ENCODE measurements at regions not wholly inside any gene's neighbourhood (a gene's known extent, or its start where the extent isn't known, plus 50 kb on each side); places are given as distances from the start of the nearest gene placed in this dataset.
"Not testable (repeated sequence)": the region's sequence is repeated elsewhere in the genome, so short reads cannot be mapped to it uniquely, and the experiment has no call there.

DNA sequence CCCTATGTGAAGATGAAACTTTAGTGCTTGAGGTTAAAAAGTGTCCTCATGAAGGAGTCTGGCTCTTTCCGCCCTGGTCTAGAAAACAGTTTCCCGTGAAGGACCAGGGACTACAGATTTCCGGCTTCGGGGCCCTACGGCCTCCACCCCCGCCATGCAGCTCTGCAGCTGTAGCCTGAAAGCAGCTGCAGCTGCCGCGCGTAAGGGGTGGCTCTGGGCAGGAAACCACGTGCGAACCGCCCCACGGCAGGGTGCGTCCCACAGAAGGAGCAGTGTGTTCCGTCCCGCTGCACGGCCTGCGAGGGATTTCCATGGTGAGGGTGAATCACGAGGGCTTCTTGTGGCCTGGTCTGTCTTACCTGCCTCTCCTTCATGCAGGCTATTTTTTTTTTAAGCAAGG, 117.0 kb downstream of the ERMARD start:
- peak in 4 of 6 experiments; percentile 7 to 42 (median 27) for DNase-seq

DNA sequence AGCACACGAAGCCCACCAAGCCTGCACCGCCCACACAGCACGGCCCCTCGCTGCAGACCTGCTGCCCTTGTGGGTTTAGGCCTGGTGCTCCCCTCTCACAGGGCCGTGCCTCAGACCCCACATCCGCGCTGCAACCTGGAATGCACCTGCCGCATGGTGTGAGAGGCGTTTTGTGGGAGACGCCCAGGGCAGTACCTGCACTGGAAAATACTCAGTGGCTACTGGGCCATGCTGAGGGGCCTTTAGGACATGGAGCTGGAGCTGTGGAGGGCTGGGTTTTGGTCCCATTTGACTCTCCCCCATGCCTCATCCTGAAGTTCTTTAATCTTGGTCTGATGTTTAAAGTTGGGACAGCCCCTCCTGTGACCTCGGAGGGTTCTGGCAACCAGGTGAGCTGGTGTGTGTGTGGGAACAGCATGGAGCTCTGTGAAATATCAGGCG, 116.3 kb downstream of the ERMARD start:
- no peak for DNase-seq

DNA sequence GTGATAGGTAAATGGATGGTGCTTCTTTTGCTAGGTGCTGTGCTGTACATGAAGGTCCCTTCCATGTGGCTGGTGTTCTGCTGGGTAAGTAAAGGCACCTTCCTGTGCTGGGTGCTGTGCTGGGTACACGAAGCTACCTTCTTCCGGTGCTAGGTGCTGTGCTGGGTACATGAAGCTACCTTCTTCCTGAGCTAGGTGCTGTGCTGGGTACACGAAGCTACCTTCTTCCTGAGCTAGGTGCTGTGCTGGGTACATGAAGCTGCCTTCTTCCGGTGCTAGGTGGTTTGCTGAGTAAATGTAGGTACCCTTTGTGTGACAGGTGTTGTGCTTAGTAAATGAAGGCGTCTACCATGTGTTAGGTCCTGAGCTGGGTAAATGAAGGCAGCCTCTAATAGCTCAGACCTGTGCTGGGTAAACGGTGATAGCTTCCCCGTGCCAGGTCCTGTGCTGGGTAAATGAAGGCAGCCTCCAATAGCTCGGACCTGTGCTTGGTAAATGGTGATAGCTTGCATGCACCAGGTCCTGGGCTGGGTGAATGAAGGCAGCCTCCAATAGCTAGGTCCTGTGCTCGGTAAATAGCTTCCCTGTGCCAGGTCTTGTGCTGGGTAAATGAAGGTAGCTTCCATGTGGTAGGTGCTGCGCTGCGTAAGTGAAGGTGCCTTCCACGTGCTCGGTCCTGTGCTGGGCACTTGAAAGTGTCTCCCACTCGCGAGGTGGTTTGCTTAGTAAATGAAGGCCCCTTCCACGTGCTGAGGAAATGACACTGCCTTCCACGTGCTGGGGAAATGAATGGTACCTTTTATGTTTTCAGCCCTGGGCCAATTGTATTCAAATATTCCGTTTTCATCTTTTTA, 115.5 kb downstream of the ERMARD start:
- no peak for DNase-seq

DNA sequence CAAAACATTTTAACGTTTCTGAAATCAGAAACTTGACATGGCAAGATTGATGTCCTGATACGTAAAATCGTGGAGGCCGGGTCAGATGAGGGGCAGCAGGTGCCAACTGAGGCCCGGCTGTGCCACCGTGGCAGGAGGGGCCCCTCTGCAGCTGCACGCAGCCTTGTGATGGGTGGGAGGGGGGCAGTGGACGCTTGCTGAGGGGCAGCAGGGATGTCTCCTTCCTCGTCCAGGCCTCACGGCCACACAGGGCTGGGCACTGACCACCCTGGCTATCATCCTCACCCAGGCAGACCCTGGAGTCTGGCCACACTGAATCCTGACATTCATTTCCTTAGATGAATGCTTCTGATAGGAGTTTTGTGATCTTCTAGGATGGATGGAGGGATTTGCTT, 114.7 kb downstream of the ERMARD start:
- no peak for DNase-seq

DNA sequence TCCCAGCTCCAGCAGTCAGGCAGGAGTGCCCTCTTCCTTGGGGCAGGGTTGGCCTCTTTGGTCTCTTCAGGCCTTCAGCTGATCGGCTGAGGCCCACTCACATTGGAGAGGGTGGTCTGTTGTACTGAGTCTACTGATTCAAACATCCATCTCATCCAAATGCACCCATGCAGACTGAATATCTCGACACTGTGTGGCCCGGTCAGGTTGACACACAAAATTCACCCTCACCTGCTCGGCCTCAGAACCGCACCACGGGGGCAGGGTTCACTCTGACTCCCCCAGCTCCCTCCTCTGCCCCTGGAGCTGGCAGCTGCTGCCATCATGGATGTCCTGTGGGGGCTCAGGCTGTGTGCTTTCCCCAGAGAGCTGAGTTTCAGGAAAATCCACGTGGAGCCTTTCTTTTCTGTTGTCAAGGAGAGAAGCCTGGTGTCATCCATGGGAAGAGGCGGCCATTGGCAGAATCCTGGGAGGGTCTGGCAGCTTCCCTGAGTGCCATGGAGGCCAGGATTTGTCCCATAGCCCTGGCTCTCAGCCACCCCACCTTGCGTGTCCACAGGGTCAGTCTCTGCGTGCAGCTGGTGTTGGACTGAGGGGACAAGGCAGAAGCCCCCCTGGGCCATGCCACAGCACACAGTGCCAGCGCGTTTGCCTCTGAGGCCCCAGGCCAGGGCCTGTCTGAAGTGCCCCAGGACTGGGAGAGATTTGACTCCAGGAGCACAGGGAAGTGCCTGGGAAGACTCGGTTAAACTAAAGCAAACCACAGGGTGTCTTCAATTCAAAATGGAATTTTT, 114.1 kb downstream of the ERMARD start:
- no peak for DNase-seq

DNA sequence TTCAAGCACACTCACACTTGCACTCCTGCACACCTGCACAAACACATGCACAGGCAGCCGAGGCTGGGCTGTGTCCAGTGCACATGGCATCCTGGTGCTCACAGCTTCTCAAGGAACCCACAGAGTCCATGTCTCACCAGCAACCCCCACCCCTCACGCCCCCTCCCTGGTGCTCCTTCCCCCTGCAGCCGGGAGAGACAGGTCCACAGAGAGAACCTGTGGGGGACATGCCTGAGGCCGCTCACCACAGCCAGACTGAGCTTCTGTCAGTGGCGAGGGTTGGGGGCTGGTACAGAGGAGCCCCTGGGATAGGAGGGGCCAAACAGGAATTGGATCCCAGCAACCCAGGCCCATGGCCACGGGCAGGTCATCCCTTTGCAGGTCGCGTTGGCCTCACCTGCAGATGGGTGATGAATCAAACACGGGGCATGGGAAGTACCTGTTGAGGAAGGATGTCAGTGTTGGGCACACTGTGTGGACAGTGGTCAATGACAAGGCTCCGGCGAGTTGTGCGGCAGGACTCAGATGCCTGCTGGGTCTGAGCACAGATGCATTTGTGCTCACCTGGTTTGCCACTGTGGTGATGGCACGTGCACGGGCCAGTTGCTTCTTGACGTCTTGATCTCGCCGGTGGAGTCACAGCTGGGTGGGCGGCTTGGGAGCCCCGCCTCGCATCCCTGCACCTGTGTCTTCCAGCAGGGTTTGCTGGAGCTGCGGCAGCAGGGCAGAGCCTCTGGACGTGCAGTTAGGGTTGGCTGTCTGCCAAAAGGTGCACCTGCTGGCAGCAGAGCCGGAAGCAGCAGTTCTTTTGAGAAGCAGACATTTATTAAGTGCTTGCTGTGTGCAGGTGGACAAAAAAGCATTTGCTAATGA, 113.0 kb downstream of the ERMARD start:
- DNase-seq: peak in 2 of 6 experiments; percentile 4 to 10

DNA sequence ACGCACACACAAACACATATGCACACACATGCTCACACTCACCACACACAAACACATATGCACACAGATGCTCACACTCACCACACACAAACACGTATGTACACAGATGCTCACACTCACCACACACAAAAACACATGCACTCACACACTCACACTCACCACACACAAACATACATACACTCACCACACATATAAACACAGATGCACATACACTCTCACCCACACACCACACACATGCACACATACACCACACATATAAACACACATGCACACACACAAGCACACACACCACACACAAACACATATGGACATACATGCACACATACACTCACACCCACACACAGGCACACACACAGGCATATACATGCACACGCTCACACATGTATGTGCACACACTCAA, 112.3 kb downstream of the ERMARD start:
- DNase-seq: no peak

DNA sequence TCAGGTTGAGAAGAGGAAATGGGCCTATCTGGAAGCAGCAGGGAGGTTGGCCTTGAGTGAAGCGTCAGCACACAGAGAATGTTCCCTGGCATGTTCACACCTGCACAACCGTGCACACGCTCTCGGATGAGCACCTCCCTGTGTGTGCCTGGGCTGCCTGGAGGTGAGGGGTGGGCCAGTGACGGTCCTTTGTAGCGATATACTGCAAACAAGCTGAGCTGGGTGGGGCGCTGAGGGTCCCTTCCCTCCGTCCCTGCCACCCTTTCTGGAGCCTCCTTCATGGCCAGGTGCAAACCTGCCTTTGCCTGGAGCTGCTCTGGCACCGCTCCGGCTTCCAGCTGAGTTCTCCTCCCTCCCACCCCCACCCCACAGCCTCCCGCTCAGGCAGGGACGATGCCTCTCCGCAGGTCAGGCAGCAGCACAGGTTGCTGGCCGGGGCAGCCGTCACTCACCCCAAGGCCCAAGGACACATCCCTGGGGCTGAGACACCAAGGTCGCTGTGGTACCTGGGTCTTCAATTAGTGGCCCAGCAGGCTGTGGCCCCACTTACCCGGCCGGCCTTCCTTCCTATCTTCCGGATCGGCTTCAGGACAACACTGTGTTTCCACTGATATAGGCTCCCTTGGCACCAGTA, 111.6 kb downstream of the ERMARD start:
- DNase-seq: no peak

DNA sequence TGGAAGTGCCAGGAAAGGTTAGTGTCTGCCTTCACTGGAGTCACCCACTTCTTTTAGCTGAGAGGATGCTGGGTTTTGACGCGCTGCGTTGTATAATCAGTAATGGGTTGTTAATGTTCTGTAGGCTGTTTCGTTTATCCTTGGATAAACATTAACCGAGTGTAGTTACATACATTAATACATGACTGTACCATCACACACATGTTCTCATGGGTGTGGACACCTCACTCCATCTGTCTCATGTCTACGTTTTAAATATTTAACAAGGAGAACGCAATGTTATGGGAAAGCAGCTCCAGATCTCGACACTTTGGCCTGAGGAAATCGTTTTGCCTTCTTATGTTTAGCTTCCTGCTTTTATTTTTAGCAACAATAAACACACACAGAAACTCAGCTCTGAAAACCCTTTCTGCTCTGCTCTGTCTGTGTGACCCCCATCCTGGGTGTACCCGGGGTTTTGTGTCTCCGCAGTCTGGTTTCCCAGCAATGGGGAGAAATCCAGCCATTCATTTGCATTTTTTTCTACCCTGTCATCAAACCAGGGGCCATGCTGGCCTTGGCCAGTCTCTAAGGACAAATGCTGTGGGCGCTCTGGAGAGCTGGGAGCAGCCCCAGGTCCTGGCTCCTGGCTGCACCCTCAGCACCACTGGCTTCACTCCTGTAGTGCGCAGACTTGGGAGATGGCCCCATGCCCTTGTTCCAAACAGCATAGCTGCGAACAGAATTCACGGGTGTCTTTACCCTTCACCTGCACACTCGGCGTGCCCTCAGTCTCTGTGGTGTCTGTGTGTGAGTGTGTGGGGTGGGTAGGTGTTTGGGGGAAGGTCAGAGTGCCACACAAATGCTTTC, 110.8 kb downstream of the ERMARD start:
- no peak for DNase-seq

DNA sequence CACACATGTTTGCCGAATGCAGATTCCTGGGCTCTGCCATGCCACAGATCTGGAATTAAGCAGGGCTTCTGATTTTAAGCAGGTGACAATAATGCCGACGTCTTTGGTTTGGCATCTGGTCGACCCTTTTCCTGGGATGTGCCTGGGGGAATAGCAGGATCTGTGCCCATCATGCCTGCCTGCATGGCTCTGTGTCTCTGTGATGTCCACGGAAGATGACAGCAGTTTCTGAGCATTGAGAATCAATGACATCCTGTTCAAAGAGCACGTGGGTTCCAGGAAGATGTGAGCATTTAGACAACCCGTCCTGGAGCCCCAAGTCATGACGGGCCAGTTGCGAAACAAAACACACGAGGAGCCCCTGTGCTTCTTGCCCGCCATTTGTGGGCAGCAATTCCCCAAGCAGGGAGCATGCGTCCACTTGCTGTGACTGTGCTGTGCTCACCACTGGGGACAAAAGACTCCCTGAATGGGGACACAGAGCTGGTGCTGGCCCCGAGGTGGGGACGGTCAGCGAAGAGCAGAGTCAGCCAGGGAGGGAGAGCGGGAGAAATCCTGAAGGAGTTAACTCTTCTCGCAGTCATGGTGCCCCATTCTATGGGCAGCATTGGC, 110.1 kb downstream of the ERMARD start:
- DNase-seq: no peak

DNA sequence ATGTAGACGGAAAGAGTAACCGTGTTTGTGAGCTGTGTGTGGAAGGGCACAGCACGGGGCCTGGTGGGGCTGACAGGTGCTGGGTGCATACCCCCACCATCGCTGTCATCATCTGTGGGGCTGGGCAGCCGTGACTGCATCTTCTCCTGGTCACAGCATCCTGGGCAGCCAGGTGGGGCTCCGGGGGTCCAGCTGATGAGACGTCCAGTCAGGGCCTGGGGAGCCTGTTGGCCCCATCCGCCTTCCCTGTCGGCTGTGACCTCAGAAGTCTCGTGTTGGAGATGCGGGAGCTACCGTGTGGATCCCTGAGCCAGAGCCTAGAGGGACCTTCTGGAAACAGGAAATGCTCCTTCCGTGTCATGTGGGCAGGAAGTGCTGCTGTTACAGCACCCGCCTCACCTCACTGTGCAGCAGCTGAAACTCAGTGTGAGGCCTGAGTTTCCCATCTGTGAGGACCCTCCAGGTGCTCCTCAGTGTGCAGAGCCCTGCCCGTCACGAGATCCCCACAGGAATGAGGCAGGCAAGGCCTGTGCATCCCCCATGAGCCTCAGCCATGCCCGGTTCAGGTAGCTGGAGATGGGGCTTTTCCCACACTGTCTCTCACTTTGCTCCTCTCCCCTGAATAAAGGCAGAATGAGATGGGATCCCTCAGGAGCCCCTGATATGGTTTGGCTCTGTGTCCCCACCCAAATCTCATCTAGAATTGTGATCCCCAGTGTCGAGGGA, 108.7 kb downstream of the ERMARD start:
- no peak for DNase-seq

DNA sequence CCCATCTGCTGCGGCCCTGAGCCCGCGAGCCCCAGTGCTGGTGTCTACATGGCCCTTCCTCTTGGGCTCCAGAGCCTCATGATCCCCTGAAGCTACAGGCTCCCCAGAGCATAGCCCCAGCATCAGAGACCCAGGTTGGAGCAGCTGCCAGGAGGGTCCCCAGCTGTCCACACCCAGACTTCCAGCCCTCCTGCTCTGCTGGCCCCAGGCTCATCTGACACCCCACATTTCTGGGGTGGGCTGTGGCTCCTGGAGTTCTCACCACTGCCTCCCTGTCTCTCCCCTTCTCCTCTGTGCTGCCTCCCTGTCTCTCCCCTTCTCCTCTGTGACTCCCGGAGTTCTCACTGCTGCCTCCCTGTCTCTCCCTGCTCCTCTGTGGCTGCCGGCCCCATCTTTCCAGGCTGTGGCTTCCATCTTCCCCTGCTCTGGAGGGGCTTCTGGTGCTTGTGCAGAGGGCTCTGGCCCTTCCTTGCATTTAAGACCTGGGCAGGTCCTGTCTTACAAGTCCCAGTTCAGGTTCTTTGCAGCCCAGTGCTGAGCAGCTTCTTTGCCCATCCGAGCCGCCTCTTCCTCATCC, 108.1 kb downstream of the ERMARD start:
- DNase-seq: no peak

DNA sequence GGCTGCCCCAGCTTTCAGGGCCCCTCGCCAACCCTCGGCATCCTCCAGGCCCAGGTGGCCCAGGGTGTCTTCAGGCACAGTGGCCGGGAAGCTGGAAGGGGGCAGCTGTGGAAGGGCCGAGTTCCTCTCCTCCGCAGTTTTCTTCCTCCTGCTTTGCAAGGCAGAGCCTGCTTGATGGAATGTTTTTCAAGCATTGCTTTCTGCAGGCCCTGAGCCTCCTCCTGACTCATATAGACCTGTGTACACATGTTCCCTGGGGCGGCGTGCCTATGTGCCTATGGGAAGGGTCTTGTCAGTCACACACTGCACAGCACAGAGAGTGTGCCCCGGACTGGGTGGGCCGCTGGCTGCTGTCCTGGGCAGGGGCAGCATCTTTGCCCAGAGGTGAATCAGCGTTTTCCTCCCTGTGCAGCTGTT, 107.5 kb downstream of the ERMARD start:
- DNase-seq: no peak

DNA sequence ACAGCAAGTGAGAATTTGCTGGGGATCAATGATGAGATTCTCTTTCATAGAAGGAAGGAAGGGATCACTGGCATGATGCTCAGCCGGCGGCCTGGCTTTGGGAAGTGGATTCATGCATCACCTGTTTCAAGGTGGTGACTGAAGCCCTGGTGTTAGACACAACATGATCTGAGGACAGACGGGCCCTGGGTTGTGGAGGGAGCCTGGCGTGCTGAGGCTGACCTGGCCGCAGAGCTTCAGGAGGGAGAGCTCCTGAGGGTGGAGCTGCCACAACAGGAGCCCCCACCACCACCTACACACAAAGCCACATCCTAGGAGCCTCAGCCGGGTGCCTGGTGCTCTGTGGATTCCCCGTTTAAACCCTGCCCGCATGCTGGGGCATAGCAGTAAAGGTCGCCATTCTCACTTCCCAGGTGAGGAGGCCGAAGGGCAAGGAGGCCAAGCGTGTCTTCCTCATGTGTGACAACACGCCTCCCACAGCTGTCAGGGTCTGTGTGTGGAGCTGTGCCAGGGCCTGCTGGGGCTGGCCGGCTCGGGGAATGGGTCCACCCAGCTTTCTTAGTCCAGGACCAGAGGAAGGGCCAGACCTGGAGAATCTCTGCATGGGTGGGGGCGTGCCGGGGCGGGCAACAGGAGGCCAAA, 107.0 kb downstream of the ERMARD start:
- DNase-seq: no peak

DNA sequence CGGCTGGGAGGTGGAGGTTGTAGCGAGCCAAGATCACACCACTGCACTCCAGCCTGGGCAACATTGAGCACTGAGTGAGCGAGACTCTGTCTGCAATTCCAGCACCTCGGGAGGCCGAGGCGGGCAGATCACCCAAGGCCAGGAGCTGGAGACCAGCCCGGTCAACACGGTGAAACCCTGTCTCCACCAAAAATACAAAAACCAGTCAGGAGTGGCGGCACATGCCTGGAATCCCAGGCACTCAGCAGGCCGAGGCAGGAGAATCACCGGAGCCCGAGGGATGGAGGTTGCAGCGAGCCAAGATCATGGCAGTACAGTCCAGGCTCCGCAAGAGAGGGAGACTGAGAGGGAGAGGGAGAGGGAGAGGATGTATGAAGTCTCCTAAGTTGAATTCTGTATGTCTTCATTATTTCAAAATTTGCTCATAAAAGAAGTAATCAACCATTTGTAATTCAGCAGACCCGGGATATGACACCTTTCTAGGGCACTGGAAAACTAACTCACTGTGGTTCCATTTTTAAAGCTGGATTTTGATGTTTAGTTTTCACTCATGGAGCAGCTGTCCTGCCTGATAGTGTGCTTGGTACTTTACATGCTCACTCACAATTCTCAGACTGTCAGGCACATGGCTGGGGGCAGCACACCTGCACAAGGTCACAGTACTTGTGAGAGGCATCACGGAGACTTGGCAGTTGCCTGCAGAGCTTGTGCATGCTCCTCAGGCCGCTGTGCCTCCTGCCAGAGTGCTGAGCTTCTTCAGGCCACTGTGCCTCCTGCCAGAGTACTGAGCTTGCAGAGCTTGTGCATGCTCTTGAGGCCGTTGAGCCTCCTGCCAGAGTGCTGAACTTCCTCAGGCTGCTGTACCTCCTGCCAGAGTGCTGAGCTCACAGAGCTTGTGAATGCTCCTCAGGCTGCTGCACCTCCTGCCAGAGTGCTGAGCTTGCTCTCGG, 106.2 kb downstream of the ERMARD start:
- no peak for DNase-seq

DNA sequence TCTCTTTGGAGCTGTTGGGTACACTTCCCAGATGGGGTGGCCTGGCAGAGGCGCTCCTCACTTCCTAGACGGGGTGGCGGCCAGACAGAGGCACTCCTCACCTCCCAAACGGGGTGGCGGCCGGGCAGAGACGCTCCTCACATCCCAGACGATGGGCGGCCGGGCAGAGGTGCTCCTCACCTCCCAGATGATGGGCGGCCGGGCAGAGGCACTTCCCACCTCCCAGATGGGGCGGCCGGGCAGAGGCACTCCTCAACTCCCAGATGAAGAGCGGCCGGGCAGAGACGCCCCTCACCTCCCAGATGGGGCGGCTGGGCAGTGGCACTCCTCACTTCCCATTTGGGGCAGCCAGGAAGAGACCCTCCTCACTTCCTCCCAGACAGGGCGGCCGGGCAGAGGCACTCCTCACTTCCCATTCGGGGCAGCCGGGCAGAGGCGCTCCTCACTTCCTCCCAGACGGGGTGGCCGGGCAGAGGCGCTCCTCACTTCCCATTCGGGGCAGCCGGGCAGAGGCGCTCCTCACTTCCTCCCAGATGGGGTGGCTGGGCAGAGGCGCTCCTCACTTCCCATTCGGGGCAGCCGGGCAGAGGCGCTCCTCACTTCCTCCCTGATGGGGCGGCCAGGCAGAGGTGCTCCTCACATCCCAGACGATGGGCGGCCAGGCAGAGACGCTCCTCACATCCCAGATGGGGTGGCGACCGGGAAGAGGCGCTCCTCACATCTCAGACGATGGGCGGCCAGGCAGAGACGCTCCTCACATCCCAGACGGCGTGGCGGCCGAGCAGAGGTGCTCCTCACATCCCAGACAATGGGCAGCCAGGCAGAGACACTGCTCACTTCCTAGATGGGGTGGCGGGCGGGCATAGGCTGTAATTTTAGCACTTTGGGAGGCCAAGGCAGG, 105.3 kb downstream of the ERMARD start:
- not testable (repeated sequence) for DNase-seq

DNA sequence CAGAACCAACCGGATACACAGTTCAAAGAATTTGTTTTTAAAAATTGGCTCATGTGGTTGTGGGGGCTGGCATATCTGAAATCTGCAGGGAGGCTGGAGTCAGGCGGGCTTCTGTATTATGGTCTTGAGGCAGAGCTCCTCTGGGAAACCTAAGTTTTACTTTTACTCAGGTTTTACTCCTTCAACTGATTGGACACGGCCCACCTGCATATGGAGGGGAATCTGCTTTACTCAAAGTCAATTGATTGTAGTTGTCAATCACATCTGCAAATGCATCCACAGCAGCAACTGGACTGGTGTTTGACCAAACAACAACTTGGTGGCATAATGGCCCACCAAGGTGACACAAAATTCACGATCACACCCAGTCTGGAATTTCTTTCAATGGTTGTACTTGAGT, 103.4 kb downstream of the ERMARD start:
- DNase-seq: no peak

Data from stimulated activated naive CD4-positive, alpha-beta T cell (primary cell).